ENCODE measurements at regions not wholly inside any gene's neighbourhood (a gene's known extent, or its start where the extent isn't known, plus 50 kb on each side); places are given as distances from the start of the nearest gene placed in this dataset.

DNA sequence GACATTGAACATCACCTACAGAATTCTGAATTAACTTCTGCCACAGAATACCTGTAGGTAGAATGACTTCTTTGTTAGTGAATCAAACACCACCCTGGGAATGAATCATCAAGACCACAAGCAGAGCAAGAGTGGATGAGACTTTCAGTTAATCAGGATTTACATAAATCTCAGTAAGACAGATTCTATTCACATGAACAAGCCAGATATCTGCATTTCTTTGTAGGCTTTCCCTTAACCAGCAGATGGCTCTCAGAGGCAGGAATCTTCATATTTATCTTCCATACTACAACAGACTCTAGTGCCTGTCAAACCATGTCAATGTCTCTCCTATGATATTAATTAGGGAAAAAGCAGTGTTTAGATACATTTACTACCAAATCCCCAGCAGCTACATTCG, 412.1 kb downstream of the KLF12 start:
- TF ChIP-seq POLR2A (IDR thresholded peaks at IDR 0.05; ENCODE audit: low read depth) (no peak), POLR2AphosphoS5 (IDR thresholded peaks at IDR 0.05) (no peak)

Measured in esophagus muscularis mucosa (tissue), 2 donors.